Activated CD8-positive, alpha-beta memory T cell treated with anti-CD3 and anti-CD28 coated beads for 24 hours (primary cell): ENCODE measurements at regions not wholly inside any gene's neighbourhood (a gene's known extent, or its start where the extent isn't known, plus 50 kb on each side); places are given as distances from the start of the nearest gene placed in this dataset.
A peak's percentile ranks its signal among the peaks of the same experiment; 100 is the strongest.
"Not testable (repeated sequence)": the region's sequence is repeated elsewhere in the genome, so short reads cannot be mapped to it uniquely, and the experiment has no call there.

ENCODE experiments used
- DNase-seq: peaks from one replicate; pipeline ENCODE4 v3.0.0-alpha.2; 2020

GRCh38 chr4:118410138-118410537 lies 57.3 kb upstream of the PRSS12 start:
- DNase-seq: no peak

DNA sequence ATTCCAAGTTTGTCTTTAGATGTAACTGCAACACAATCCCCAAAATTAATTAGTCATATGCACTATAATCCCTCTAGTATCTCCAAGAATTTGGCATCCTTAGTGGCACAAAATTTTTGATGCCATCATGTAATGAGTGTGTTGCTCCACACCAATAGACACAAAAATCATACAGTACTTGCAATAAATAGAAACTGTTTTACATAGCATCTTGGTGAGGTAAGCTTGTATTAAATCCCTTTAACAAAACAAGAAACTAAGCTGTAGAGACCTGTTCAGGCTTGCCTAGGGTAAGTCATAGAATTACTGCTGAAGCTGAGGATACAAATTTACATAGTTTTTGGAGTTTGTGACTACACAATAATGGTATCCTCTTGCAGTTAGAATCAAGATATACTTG lies 64.5 kb upstream of the PRSS12 start:
- DNase-seq: no peak

- not testable (repeated sequence) for DNase-seq
Observed at GRCh38 chr4:118417800-118418199, 65.0 kb upstream of the PRSS12 start.

DNA sequence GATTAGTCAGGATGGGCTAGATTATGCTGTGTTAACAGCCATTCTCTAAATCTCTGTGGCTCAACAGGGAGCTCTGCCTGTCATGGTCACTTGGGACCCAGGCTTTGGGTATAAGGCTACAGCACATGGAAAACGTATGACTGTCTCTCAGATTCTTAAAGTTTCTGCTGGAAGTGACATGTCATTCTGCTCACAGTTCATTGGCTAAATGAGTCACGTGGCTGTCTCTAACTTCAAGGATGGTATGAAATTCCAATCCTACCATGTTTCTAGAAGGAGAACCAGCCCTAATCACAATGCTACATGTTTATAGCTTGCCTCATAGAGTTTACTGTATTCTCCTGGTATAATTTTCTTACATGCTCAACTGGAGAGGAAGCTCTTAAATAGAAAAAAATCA lies 65.6 kb upstream of the PRSS12 start:
- not testable (repeated sequence) for DNase-seq

DNA sequence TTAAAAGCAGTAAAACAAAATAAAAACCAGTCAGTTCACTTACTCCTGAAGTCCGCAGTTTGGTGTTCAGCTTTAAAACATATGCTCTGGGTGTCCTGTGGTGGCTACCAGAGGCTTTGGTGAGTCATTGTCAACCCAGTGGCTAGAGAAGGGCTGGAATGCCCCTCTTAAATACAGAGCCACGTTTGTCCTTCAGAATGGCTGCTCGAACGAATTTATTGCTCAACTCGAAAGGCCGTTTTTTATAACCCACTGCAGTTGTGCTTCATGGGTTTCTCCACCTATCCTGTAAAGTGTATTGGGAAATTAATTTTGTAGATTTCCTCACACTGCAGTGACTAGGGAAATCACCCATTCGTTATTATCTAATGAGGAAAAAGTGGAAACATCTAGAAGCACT lies 66.8 kb upstream of the PRSS12 start:
- DNase-seq: not testable (repeated sequence)

- peak; percentile 62 for DNase-seq
Observed at GRCh38 chr4:118424062-118424461, 71.3 kb upstream of the PRSS12 start.

GRCh38 chr4:118428881-118429280 lies 76.1 kb upstream of the PRSS12 start:
- DNase-seq: not testable (repeated sequence)

- not testable (repeated sequence) for DNase-seq
Observed at GRCh38 chr4:118432359-118432758, 79.6 kb upstream of the PRSS12 start.

- not testable (repeated sequence) for DNase-seq
Observed at GRCh38 chr4:118433612-118434375, 81.0 kb upstream of the PRSS12 start.

GRCh38 chr4:118435415-118435814 lies 82.6 kb upstream of the PRSS12 start:
- not testable (repeated sequence) for DNase-seq

DNA sequence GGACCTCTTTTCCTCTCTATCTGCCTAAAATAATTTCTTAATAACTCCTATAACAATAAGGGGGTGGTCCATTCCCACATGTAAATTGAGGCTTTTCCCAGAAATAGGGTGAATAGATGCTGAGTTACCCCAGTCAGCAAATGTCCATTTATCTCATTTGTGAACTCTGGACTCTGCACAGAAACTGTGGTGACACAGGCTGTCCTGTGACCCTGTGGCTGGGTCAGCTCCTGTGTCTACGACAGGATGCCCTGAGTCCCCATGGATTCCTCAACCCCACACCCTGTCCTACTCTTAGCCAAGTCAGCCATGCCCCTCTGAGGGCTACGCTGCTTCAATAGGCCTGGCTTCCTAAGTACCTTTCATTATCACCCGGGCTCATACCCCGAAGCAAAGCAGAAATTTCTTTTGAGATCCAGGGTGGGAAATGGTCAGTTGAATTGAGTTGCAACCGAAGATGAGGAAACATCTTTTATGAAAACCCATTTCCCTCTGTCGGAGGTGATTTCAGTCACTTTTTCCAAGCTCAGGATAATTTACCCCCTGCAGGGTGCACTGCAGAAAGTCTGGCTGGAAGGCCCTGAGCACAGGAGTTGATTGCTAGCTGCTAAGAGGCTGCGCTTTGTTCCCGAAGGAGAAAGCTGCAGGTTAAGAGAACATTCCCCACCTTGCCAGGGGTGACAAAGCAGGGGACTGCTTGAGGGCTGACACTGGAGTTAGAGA lies 89.5 kb upstream of the PRSS12 start:
- DNase-seq: not testable (repeated sequence)

DNA sequence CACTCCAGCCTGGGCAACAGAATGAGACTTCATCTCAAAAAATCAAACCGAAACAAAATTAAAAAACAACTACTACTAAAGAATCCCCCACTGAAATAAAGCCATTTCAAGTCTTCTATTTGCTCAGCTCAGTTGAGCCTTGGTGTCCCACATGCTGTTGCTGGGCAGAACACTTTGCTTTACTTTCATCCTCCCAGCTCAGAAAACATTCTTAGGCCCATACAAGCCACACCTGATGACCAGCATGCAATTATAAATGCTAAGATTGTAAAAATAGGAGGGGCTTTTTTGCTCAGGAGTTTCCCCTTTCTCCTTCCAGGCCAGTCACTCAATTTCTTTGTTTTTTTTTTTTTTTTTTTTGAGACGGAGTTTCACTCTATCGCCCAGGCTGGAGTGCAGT lies 94.6 kb upstream of the PRSS12 start:
- not testable (repeated sequence) for DNase-seq

DNA sequence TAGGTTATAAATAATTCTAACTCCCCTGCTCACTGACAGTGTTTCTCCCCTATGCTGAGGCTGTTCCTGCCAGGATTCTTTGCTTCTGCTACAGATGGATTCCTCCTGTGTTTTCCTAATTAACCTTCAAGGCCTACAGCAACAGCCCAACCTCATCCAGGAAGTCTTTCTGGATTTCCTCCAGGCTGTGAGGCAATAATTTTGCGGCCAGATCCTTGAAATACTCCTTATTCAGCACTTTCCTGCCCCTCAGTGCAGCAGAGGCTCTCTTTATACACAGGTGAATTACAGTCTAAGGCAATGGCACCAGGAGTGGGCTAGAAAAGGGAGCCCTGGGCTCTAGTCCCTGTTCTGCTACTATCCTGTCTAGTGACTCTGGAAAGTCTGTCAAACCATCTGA lies 102.1 kb upstream of the PRSS12 start:
- DNase-seq: not testable (repeated sequence)

GRCh38 chr4:118461435-118461834 lies 108.6 kb upstream of the PRSS12 start:
- not testable (repeated sequence) for DNase-seq

DNA sequence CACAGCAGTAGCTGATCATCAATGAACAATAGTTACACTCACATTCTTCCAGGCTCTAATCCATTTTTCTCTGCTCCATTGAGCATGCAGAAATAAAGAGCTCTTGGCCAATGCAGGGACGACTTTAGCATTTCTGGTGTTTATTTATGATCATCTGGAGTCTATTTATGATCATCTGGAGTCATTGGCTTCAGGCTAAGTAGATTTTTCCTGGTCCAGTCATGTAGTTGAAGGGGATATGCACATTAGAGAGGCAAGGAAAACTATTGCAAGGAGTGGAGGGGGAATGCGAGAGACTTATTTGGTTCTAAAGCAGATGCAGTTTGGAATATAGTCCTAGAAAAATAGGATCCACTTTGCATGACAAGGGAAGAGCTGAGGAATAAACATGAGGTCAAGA lies 113.0 kb upstream of the PRSS12 start:
- not testable (repeated sequence) for DNase-seq

- not testable (repeated sequence) for DNase-seq
Observed at GRCh38 chr4:118474001-118474626, 121.3 kb upstream of the PRSS12 start.

DNA sequence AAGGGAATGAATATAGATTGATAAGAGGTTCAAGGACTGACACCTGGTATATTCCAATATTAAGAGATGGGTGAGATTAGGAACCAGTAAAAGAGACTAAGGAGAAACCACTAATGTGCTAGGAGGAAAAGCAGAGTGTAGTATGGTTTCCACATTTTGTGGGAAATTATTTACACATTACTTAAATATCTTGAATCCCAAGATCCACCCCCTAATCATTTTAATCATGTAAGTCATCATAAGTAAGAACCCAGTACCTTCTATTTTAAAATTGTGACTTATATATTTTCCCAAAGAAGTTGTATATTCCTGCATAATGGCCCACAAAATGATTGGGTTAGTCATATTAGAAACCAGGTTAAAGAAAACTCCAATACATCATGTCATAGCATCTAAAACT lies 122.0 kb upstream of the PRSS12 start:
- not testable (repeated sequence) for DNase-seq

DNA sequence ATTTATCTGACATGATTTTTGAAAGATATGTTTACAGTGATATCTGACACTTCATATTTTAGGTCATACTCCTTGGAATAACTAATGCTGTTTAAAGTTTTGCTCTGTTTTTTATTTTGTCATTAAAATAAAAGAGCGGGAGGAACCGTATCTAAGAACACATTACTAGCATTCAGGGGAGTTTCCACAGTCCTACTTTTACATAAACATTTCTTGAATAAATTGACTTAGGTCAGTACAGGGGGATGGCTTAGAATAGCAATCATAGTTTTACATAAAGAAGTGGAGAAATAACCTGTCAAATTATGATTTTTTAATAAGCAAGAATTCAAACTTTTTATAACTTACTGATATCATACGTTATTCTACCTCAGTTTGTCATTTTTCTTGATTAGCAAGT lies 123.1 kb upstream of the PRSS12 start:
- not testable (repeated sequence) for DNase-seq

- DNase-seq: not testable (repeated sequence)
Observed at GRCh38 chr4:118477826-118478225, 125.0 kb upstream of the PRSS12 start.

DNA sequence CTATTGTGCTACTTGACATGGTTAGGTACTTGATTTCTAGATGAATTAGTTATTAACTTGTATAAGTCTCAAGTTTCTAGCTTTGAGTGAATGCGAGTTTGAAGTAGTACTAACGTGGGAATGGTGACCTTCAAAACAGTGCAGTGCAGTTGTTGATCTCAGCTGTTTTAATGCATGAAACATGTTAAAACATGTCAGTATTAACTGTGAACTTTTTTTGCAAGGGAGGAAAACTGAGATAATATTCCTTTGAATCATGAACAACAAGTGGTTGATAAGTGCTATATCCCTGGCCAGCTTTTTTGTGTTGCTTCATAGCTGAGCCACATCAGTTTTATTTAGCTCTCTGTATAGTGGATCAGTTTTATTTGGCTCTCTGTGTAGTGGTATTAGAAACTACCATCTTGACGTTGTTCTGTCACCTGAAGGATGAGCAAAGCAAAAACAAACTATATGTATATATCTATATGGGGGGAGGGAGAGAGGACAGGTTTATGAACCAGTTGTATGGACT lies 133.1 kb upstream of the PRSS12 start:
- DNase-seq: not testable (repeated sequence)

DNA sequence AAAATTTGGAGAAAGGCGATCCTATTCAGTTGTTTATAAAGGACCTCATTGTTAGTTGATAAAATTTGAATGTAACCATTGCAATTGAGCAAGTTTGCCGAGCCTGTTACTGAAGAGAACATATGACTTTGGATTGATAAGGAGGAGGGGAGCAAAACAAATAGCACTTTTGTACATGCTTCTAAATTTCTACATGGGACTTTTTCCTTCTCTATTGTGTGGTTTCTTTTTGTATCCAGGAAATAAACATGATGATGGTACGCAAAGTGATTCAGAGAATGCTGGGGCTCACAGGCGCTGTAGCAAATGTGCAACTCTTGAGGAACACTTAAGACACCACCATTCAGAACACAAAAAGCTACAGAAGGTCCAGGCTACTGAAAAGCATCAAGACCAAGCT lies 140.2 kb upstream of the PRSS12 start:
- not testable (repeated sequence) for DNase-seq

GRCh38 chr4:118494437-118494836 lies 141.6 kb upstream of the PRSS12 start:
- DNase-seq: not testable (repeated sequence)

- not testable (repeated sequence) for DNase-seq
Observed at GRCh38 chr4:118502967-118503366, 150.2 kb upstream of the PRSS12 start.
